Neural cell (in vitro differentiated cells): ENCODE measurements at regions not wholly inside any gene's neighbourhood (a gene's known extent, or its start where the extent isn't known, plus 50 kb on each side); places are given as distances from the start of the nearest gene placed in this dataset.

Source experiments
- H2AFZ ChIP-seq: fragments of 200-600, 300-800 bp; sonication (generic), shearing (Covaris generic); 2 replicates; pipeline ENCODE4 v1.6.0; 2014; ENCODE audit warnings: low read depth, mild to moderate bottlenecking, antibody characterized with exemption, low read length, moderate library complexity
- H3F3A ChIP-seq: fragments of 200-600 bp; shearing (Covaris generic); 2 replicates; pipeline ENCODE4 v1.6.1; 2016; ENCODE audit warnings: mild to moderate bottlenecking, moderate library complexity, mixed read lengths, antibody characterized with exemption, low read length; ENCODE audit not compliant: insufficient read depth, poor library complexity, severe bottlenecking
- H3K27ac ChIP-seq: fragments of 200-600, 300-800 bp; sonication (generic), shearing (Covaris generic); 2 replicates; pipeline ENCODE4 v1.5.1; 2014; ENCODE audit warnings: mild to moderate bottlenecking, low read length, moderate library complexity
- H3K27me3 ChIP-seq: fragments of 300-800, 200-600 bp; sonication (generic), shearing (Covaris generic); 2 replicates; pipeline ENCODE4 v1.6.0; 2014; ENCODE audit warnings: mild to moderate bottlenecking, low read depth, low read length, moderate library complexity; ENCODE audit not compliant: insufficient read depth
- H3K36me3 ChIP-seq: fragments of 300-800, 200-600 bp; sonication (generic), shearing (Covaris generic); 2 replicates; pipeline ENCODE4 v1.5.1; 2014; ENCODE audit warnings: mild to moderate bottlenecking, antibody characterized with exemption, low read length, moderate library complexity; ENCODE audit not compliant: insufficient read depth
- H3K4me2 ChIP-seq: fragments of 300-800, 200-600 bp; sonication (generic), shearing (Covaris generic); 2 replicates; pipeline ENCODE4 v1.6.0; 2014; ENCODE audit warnings: mild to moderate bottlenecking, low read length
- H3K4me3 ChIP-seq: fragments of 300-800, 200-600 bp; sonication (generic), shearing (Covaris generic); 2 replicates; pipeline ENCODE4 v1.5.1; 2014; ENCODE audit warnings: mild to moderate bottlenecking, low read length, moderate library complexity
- H3K79me2 ChIP-seq: fragments of 200-600 bp; shearing (Covaris generic); replicated peaks from 2 replicates; pipeline ENCODE4 v1.6.0; 2014; ENCODE audit warnings: mild to moderate bottlenecking, low read length, moderate library complexity; ENCODE audit not compliant: insufficient read depth
- H3K9ac ChIP-seq: fragments of 300-800, 200-600 bp; sonication (generic), shearing (Covaris generic); 2 replicates; pipeline ENCODE4 v1.6.1; 2016; ENCODE audit warnings: mild to moderate bottlenecking, low read length, mixed read lengths
- H3K9me2 ChIP-seq: fragments of 200-600 bp; shearing (Covaris generic); 2 replicates; pipeline ENCODE4 v1.6.1; 2016; ENCODE audit warnings: mild to moderate bottlenecking, low read length, mixed read lengths; ENCODE audit not compliant: insufficient read depth
- H3K9me3 ChIP-seq: fragments of 200-600, 300-800 bp; sonication (generic), shearing (Covaris generic); 2 replicates; pipeline ENCODE4 v1.6.1; 2016; ENCODE audit warnings: mild to moderate bottlenecking, mixed run types, low read length, moderate library complexity, mixed read lengths
- H4K20me1 ChIP-seq: fragments of 200-600 bp; shearing (Covaris generic); 2 replicates; pipeline ENCODE4 v1.6.1; 2016; ENCODE audit warnings: mild to moderate bottlenecking, mixed run types; ENCODE audit not compliant: insufficient read depth
- CTCF ChIP-seq: fragments of 450-650 bp; IDR thresholded peaks from 2 replicates; pipeline ENCODE4 v1.5.1; 2014; ENCODE audit warnings: antibody characterized with exemption, mild to moderate bottlenecking, moderate library complexity; ENCODE audit not compliant: poor library complexity, severe bottlenecking
- EP300 ChIP-seq: fragments of 450-650 bp; conservative IDR thresholded peaks from 2 replicates; pipeline ENCODE4 v1.6.1; 2014; ENCODE audit warnings: antibody characterized with exemption, mild to moderate bottlenecking, moderate library complexity; ENCODE audit not compliant: poor library complexity, severe bottlenecking
- EZH2 ChIP-seq: fragments of 200-600, 300-800 bp; shearing (Covaris generic), sonication (generic); IDR thresholded peaks from 2 replicates; pipeline ENCODE4 v1.6.1; 2014; ENCODE audit warnings: antibody characterized with exemption, low read length, borderline replicate concordance, mild to moderate bottlenecking; ENCODE audit not compliant: insufficient read depth, poor library complexity, severe bottlenecking
- MXI1 ChIP-seq: fragments of 450-650 bp; conservative IDR thresholded peaks from 2 replicates; pipeline ENCODE4 v1.6.1; 2014; ENCODE audit warnings: antibody characterized with exemption, mild to moderate bottlenecking; ENCODE audit not compliant: poor library complexity, severe bottlenecking
- POLR2AphosphoS5 ChIP-seq: IDR thresholded peaks from 2 replicates; pipeline ENCODE4 v1.6.1; 2012
- RAD21 ChIP-seq: fragments of 450-650 bp; conservative IDR thresholded peaks from 2 replicates; pipeline ENCODE4 v1.6.1; 2014; ENCODE audit warnings: antibody characterized with exemption, mild to moderate bottlenecking, moderate library complexity
- REST ChIP-seq: IDR thresholded peaks from 2 replicates; pipeline ENCODE4 v1.6.1; 2012; ENCODE audit warnings: borderline replicate concordance
- SMC3 ChIP-seq: fragments of 450-650 bp; conservative IDR thresholded peaks from 2 replicates; pipeline ENCODE4 v1.6.1; 2014; ENCODE audit warnings: antibody characterized with exemption, mild to moderate bottlenecking, moderate library complexity; ENCODE audit not compliant: poor library complexity
- TAF1 ChIP-seq: IDR thresholded peaks from 2 replicates; pipeline ENCODE4 v1.6.1; 2012; ENCODE audit warnings: low read depth

- no peak overlapping the region for H3K4me2 ChIP-seq
- no peaks in the 10 kb centered on the region for H3F3A ChIP-seq
- H3K79me2 ChIP-seq: no peaks in the 10 kb centered on the region
- H3K27me3 ChIP-seq: no peaks in the 10 kb centered on the region
- H3K9ac ChIP-seq: no peak overlapping the region
- H4K20me1 ChIP-seq: no peaks in the 10 kb centered on the region
- no peak overlapping the region for H3K4me3 ChIP-seq
- H3K36me3 ChIP-seq: no peaks in the 10 kb centered on the region
- no peak for TF ChIP-seq REST
- TF ChIP-seq CTCF: no peak
- no peak for TF ChIP-seq TAF1
- no peak for TF ChIP-seq RAD21
- TF ChIP-seq EP300: no peak
- H3K9me3 ChIP-seq: no peaks in the 10 kb centered on the region
- no peaks in the 10 kb centered on the region for H3K9me2 ChIP-seq
- no peak overlapping the region for H2AFZ ChIP-seq
- H3K27ac ChIP-seq: no peak overlapping the region
Measured at GRCh38 chr3:153973722-153974265, 147.4 kb upstream of the ARHGEF26 start.

GRCh38 chr3:153974614-153975013, 146.6 kb upstream of the ARHGEF26 start:
- Histone ChIP-seq H2AFZ (no peak overlapping the region), H3K27me3 (no peaks in the 10 kb centered on the region), H3F3A (no peaks in the 10 kb centered on the region), H3K36me3 (no peaks in the 10 kb centered on the region), H4K20me1 (no peaks in the 10 kb centered on the region), H3K4me3 (no peak overlapping the region), H3K9ac (no peak overlapping the region), H3K79me2 (no peaks in the 10 kb centered on the region), H3K27ac (no peak overlapping the region), H3K9me2 (no peaks in the 10 kb centered on the region), H3K9me3 (no peaks in the 10 kb centered on the region), H3K4me2 (no peak overlapping the region)
- TF ChIP-seq POLR2AphosphoS5 (no peak), REST (no peak), EP300 (no peak), TAF1 (no peak), EZH2 (no peak), RAD21 (no peak), MXI1 (no peak), SMC3 (no peak), CTCF (no peak)
